Activated CD8-positive, alpha-beta T cell treated with anti-CD3 and anti-CD28 coated beads for 36 hours (primary cell): ENCODE measurements at regions not wholly inside any gene's neighbourhood (a gene's known extent, or its start where the extent isn't known, plus 50 kb on each side); places are given as distances from the start of the nearest gene placed in this dataset.

ENCODE experiments used
- ATAC-seq: fragments of 200-7000 bp; cut with Tn5 transposase; one replicate; pipeline ENCODE4 v1.10.0; 2021; ENCODE audit warnings: mild to moderate bottlenecking, moderate library complexity
- CTCF ChIA-PET: fragments of 350-600 bp; sonication (Branson Sonifier 250); formaldehyde crosslinking; loops from one replicate; lab custom pipeline; 2021; ENCODE audit warnings: antibody characterized with exemption; lab: Charles Lee
- POLR2A ChIA-PET: fragments of 350-600 bp; sonication (Branson Sonifier 250); formaldehyde crosslinking; loops from one replicate; lab custom pipeline; 2021; ENCODE audit warnings: antibody characterized with exemption; lab: Charles Lee
- DNase-seq: peaks from one replicate; pipeline ENCODE4 v3.0.0-alpha.2; 2020
- H3K27ac Mint-ChIP-seq: one replicate; pipeline ENCODE4 v1.8.0; 2021; ENCODE audit warnings: mild to moderate bottlenecking, mixed read lengths
- H3K27me3 Mint-ChIP-seq: one replicate; pipeline ENCODE4 v1.8.0; 2021; ENCODE audit warnings: mixed read lengths
- H3K36me3 Mint-ChIP-seq: one replicate; pipeline ENCODE4 v1.8.0; 2021; ENCODE audit warnings: low read depth, mixed read lengths
- H3K4me1 Mint-ChIP-seq: one replicate; pipeline ENCODE4 v1.8.0; 2021; ENCODE audit warnings: low read depth, mixed read lengths
- H3K4me3 Mint-ChIP-seq: one replicate; pipeline ENCODE4 v1.8.0; 2021; ENCODE audit warnings: mild to moderate bottlenecking, moderate library complexity, mixed read lengths
- H3K9me3 Mint-ChIP-seq: one replicate; pipeline ENCODE4 v1.8.0; 2021; ENCODE audit warnings: mixed read lengths
- intact Hi-C: fragments of 100-400 bp; cut with micrococcal nuclease; formaldehyde crosslinking; loops from one replicate; pipeline ENCODE4 v1.10.0; 2022
- TF ChIP-seq, protein P1 (sequence below): fragments of 200-600 bp; IDR thresholded peaks from one replicate; pipeline ENCODE4 v1.8.0; 2022; ENCODE audit warnings: antibody characterized with exemption, mild to moderate bottlenecking

DNA sequence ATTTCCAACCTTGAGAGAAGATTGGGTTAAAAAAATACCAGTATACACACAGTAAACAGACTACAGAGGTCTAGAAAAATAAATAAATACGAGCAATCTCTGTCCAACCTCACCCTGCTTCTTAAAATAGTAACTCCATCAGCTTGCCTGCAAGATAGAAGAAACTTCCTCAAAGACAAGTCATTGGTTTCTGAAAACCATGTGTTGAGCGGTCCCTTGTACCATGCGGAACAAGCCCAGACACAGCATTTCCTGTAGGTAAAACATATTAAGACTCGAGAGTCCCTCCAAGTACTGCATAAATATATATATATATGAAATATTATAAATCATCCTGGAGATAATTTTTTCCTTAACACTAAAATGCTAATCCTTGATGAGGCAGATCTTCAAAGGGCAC lies 157.4 kb downstream of the MZT1 start:
- no peaks in the 10 kb centered on the region for H3K9me3 Mint-ChIP-seq
- no peak for DNase-seq
- TF ChIP-seq, protein P1, sequence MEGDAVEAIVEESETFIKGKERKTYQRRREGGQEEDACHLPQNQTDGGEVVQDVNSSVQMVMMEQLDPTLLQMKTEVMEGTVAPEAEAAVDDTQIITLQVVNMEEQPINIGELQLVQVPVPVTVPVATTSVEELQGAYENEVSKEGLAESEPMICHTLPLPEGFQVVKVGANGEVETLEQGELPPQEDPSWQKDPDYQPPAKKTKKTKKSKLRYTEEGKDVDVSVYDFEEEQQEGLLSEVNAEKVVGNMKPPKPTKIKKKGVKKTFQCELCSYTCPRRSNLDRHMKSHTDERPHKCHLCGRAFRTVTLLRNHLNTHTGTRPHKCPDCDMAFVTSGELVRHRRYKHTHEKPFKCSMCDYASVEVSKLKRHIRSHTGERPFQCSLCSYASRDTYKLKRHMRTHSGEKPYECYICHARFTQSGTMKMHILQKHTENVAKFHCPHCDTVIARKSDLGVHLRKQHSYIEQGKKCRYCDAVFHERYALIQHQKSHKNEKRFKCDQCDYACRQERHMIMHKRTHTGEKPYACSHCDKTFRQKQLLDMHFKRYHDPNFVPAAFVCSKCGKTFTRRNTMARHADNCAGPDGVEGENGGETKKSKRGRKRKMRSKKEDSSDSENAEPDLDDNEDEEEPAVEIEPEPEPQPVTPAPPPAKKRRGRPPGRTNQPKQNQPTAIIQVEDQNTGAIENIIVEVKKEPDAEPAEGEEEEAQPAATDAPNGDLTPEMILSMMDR = no peak
- no peaks in the 10 kb centered on the region for H3K4me1 Mint-ChIP-seq
- H3K4me3 Mint-ChIP-seq = no peak overlapping the region
- H3K36me3 Mint-ChIP-seq = no peaks in the 10 kb centered on the region
- H3K27me3 Mint-ChIP-seq = peaks cover 3% of the 10 kb centered on the region
- intact Hi-C loops = no loop called here
- H3K27ac Mint-ChIP-seq = no peak overlapping the region
- CTCF ChIA-PET = interaction anchor here (1.0 kb wide), 1 partner anchor 73 kb away, joined by 3 read pairs; no protein-coding TSS in a partner anchor
- POLR2A ChIA-PET = no interaction called here
- no peak for ATAC-seq

DNA sequence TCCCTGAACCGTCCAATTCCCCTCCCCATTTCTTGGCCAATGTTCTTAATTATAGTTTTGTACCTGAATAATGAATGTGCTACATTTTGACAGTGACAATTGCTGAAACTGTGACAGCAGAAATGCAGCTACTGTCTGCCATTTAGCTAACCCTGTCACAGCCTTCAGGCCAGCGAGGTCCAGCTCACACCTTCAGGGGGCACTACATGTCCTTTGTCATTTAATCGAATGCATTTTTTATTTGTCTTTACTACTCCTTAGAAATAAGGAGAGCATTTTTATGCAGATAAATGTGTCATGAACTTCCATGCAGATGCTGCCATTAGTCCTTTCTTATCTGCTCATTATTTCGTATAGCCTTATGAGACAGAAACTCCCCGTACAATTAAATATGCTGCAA lies 159.9 kb downstream of the MZT1 start:
- CTCF ChIA-PET = no interaction called here
- H3K4me1 Mint-ChIP-seq = no peaks in the 10 kb centered on the region
- intact Hi-C loops = no loop called here

DNA sequence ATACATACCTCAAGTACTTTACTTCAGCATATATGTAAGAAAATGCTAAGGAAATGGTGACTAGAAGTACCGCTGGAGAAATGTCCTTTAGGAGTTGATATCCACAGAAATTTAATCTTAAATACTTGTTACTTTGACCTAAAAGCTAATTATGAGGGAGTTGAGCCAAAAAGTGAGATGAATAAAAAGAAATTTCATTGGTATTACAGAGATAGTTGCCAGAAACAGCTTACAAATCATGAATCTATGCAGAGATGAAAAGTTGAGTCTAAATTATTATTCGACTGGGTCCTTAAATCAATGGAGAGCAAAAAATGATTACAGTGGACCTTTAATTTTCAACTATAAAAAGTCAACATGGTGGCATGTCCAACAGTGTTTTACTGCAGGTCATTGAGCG lies 160.9 kb downstream of the MZT1 start:
- TF ChIP-seq, protein P1 = no peak
- CTCF ChIA-PET = interaction anchor here (1.2 to 1.4 kb wide), 2 partner anchors 8 to 88 kb away, joined by 4 to 5 read pairs; no protein-coding TSS in a partner anchor
- POLR2A ChIA-PET = no interaction called here
- H3K4me3 Mint-ChIP-seq = no peak overlapping the region
- ATAC-seq (no peak), DNase-seq (no peak)
- intact Hi-C loops = no loop called here
- H3K27me3 Mint-ChIP-seq = peaks cover 3% of the 10 kb centered on the region
- H3K9me3 Mint-ChIP-seq = no peaks in the 10 kb centered on the region
- no peaks in the 10 kb centered on the region for H3K36me3 Mint-ChIP-seq
- no peaks in the 10 kb centered on the region for H3K4me1 Mint-ChIP-seq
- H3K27ac Mint-ChIP-seq = no peak overlapping the region

More for the DNA sequence above, 159.9 kb downstream of the MZT1 start:
- POLR2A ChIA-PET = no interaction called here
- no peak for DNase-seq
- no peak for ATAC-seq
- H3K27ac Mint-ChIP-seq = no peak overlapping the region
- TF ChIP-seq, protein P1 = no peak
- no peak overlapping the region for H3K4me3 Mint-ChIP-seq
- H3K27me3 Mint-ChIP-seq = peaks cover 3% of the 10 kb centered on the region
- H3K9me3 Mint-ChIP-seq = no peaks in the 10 kb centered on the region
- H3K36me3 Mint-ChIP-seq = no peaks in the 10 kb centered on the region

DNA sequence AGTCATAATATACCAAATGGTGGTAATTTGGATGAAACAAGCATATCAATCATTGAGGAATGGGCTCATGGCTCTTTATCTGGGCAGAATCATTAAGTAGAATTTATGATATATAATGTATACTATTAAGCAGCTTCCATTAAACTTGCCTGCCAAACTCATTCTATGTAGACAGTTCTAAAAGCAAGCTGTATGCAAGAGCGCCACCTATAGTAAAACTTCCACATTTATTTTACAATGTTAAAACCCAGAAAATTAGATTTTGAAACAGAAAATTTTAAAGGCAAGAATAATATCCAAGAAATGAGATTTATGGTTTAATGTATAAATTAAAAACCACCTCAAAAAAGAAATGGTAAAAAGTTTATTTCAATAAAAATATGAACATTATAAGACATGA lies 161.5 kb downstream of the MZT1 start:
- peaks cover 3% of the 10 kb centered on the region for H3K27me3 Mint-ChIP-seq

DNA sequence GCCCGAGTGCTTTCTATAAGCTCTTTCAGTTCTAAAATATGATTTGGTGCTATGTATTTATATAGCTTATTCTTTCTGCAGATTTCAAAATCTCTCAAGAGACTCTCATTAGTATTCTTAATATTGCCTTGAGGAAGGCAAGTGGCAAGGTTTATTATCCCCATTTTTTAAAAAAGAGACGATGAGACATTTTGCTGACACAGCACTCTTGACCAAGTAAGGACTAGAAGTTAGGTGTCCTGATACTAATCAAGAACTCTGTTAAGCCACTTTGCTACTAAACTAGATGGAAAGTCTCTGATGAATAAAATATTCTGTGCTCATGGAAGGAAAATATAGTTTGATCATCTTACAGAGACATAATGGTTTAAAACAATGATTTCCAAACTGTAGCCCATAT lies 164.7 kb downstream of the MZT1 start:
- ATAC-seq (no peak), DNase-seq (no peak)
- Mint-ChIP-seq H3K4me3 (no peak overlapping the region), H3K9me3 (no peaks in the 10 kb centered on the region), H3K27ac (no peak overlapping the region), H3K4me1 (no peaks in the 10 kb centered on the region), H3K27me3 (no peaks in the 10 kb centered on the region), H3K36me3 (no peaks in the 10 kb centered on the region)
- POLR2A ChIA-PET = no interaction called here
- CTCF ChIA-PET = interaction anchor here (1.0 kb wide), 1 partner anchor 8 kb away, joined by 4 read pairs; no protein-coding TSS in a partner anchor
- intact Hi-C loops = no loop called here
- TF ChIP-seq, protein P1 = no peak

More for the DNA sequence above, 161.5 kb downstream of the MZT1 start:
- ATAC-seq (no peak), DNase-seq (no peak)
- no peaks in the 10 kb centered on the region for H3K36me3 Mint-ChIP-seq
- CTCF ChIA-PET = interaction anchor here (1.2 to 1.4 kb wide), 2 partner anchors 9 to 88 kb away, joined by 4 to 5 read pairs; no protein-coding TSS in a partner anchor
- POLR2A ChIA-PET = no interaction called here
- no peak overlapping the region for H3K27ac Mint-ChIP-seq
- intact Hi-C loops = no loop called here
- H3K4me3 Mint-ChIP-seq = no peak overlapping the region
- no peaks in the 10 kb centered on the region for H3K4me1 Mint-ChIP-seq
- TF ChIP-seq, protein P1 = peak; percentile 58
- H3K9me3 Mint-ChIP-seq = no peaks in the 10 kb centered on the region
